Sigmoid colon (tissue), 4 donors: ENCODE measurements at regions not wholly inside any gene's neighbourhood (a gene's known extent, or its start where the extent isn't known, plus 50 kb on each side); places are given as distances from the start of the nearest gene placed in this dataset.
"Not testable (repeated sequence)": the region's sequence is repeated elsewhere in the genome, so short reads cannot be mapped to it uniquely, and the experiment has no call there.

Source experiments
- EP300 ChIP-seq, 4 donors: sonication (generic); formaldehyde crosslinking; IDR thresholded peaks; one replicate each; pipeline ENCODE4 v1.6.1; 2017; ENCODE audit warnings: antibody characterized with exemption in 4 of 4
- POLR2A ChIP-seq, 2 donors: fragments of 450-650 bp; IDR thresholded peaks; one replicate each; pipeline ENCODE4 v1.6.1; 2016; ENCODE audit warnings: antibody characterized with exemption in 2 of 2, mild to moderate bottlenecking in 2 of 2, moderate library complexity in 2 of 2
- POLR2AphosphoS5 ChIP-seq, 4 donors: sonication (generic); formaldehyde crosslinking; IDR thresholded peaks; one replicate each; pipeline ENCODE4 v1.6.1; 2017; ENCODE audit warnings: antibody characterized with exemption in 4 of 4
- TF ChIP-seq, protein P1 (sequence below), 4 experiments: fragments of 450-650 bp in 3 of 4; fragments of 200-600 bp in 1 of 4; IDR thresholded peaks; one replicate each; pipeline ENCODE4 v1.5.1; 2016 to 2019; ENCODE audit warnings: antibody characterized with exemption in 4 of 4, mild to moderate bottlenecking in 3 of 4, moderate library complexity in 2 of 4

DNA sequence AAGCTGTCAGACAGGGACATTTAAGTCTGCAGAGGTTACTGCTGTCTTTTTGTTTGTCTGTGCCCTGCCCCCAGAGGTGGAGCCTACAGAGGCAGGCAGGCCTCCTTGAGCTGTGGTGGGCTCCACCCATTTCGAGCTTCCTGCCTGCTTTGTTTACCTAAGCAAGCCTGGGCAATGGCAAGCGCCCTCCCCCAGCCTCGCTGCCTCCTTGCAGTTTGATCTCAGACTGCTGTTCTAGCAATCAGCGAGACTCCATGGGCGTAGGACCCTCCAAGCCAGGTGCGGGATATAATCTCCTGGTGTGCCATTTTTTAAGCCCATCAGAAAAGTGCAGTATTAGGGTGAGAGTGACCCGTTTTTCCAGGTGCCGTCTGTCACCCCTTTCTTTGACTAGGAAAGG, 53.6 kb upstream of the EDA2R start:
- TF ChIP-seq POLR2A, POLR2AphosphoS5, EP300 (IDR thresholded peaks at IDR 0.05): not testable (repeated sequence)
- TF ChIP-seq, protein P1, sequence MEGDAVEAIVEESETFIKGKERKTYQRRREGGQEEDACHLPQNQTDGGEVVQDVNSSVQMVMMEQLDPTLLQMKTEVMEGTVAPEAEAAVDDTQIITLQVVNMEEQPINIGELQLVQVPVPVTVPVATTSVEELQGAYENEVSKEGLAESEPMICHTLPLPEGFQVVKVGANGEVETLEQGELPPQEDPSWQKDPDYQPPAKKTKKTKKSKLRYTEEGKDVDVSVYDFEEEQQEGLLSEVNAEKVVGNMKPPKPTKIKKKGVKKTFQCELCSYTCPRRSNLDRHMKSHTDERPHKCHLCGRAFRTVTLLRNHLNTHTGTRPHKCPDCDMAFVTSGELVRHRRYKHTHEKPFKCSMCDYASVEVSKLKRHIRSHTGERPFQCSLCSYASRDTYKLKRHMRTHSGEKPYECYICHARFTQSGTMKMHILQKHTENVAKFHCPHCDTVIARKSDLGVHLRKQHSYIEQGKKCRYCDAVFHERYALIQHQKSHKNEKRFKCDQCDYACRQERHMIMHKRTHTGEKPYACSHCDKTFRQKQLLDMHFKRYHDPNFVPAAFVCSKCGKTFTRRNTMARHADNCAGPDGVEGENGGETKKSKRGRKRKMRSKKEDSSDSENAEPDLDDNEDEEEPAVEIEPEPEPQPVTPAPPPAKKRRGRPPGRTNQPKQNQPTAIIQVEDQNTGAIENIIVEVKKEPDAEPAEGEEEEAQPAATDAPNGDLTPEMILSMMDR (IDR thresholded peaks at IDR 0.05) = not testable (repeated sequence)
